ENCODE measurements at regions not wholly inside any gene's neighbourhood (a gene's known extent, or its start where the extent isn't known, plus 50 kb on each side); places are given as distances from the start of the nearest gene placed in this dataset.
"Not testable (repeated sequence)": the region's sequence is repeated elsewhere in the genome, so short reads cannot be mapped to it uniquely, and the experiment has no call there.

DNA sequence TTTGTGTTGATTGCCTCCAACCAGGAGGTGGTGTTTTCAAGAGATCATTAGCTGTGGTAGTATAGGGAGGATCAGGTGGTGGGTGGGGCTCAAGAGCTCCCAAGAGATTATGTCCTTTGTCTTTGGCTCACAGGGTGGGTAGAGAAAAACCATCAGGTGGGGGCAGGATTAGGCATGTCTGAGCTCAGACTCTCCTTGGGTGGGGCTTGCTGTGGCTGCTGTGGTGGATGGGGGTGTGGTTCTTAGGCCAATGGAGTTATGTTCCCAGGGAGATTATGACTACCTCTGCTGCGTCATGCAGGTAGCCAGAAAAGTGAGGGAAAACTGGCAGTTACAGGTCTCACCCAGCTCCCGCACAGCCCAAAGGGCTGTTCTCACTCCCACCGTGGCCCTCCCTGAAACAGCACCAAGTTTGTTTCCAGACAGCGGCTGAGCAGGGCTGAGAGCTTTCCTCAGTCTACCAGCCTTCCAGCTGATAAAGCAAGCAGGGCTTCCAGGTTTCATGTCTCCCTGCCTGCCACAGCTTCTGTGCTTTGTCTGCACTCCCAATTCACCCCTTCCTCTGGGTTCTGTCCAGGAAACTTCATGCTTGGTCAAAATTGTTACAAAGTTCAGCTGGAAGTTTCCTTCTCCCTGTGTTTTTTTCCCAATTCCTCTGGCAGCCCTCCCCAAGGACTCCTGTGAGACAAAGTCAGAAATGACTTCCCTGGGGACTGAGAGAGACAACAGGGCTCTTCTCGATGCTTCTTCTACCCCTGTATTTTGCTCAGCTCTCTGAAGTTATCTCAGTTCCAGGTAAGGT is 481.1 kb upstream of the MAN1A1 start:
- no peak for DNase-seq (ENCODE audit: low spot score)
- in situ Hi-C loops (cut with HindIII; ENCODE audit: low sequenced_read_pairs) = no loop called here

DNA sequence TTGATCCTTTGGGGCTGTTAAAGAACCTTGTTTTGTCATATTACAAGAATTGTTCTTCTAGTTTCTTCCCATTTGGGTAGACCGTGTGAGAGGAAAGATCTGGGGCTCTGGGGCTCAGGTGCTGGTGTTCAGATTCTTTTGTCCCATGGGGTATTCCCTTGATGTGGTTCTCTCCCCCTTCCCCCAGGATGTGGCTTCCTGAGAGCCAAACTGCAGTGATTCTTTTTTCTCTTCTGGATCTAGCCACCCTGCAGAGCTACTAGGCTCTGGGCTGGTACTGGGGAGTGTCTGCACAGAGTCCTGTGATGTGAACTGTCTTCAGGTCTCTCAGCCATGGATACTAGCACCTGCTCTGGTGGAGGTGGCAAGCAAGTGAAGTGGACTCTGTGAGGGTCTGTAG is 480.5 kb upstream of the MAN1A1 start:
- in situ Hi-C loops (cut with HindIII; ENCODE audit: low sequenced_read_pairs) = no loop called here
- DNase-seq (ENCODE audit: low spot score) = no peak

DNA sequence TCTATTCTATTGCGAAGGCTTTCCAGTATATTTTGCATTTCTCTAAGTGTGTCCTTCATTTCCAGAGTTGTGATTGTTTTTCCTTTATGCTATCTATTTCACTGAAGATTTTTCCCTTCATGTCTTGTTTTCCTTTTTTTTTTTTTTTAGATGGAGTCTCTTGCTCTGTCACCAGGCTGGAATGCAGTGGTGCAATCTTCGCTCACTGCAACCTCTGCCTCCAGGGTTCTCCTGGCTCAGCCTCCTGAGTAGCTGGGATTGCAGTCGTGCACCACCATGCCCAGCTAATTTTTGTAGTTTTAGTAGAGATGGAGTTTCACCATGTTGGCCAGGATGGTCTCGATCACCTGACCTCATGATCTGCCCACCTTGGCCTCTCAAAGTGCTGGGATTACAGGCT is 479.9 kb upstream of the MAN1A1 start:
- DNase-seq (ENCODE audit: low spot score); in situ Hi-C loops (cut with HindIII; ENCODE audit: low sequenced_read_pairs): not testable (repeated sequence)

DNA sequence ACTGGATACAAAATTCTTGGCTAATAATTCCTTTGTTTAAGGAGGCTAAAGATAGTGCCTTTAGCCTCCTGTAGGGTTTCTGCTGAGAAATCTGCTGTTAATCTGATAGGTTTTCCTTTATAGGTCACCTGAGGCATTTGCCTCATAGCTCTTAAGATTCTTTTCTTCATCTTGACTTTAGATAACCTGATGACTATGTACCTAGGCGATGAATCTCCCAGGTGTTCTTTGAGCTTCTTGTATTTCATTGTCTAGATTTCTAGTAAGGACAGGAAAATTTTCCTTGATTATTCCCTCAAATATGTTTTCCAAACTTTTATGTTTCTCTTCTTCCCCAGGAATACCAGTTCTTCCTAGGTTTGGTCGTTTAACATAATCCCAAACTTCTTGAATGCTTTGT is 479.4 kb upstream of the MAN1A1 start:
- no peak for DNase-seq (ENCODE audit: low spot score)
- in situ Hi-C loops (cut with HindIII; ENCODE audit: low sequenced_read_pairs) = no loop called here

DNA sequence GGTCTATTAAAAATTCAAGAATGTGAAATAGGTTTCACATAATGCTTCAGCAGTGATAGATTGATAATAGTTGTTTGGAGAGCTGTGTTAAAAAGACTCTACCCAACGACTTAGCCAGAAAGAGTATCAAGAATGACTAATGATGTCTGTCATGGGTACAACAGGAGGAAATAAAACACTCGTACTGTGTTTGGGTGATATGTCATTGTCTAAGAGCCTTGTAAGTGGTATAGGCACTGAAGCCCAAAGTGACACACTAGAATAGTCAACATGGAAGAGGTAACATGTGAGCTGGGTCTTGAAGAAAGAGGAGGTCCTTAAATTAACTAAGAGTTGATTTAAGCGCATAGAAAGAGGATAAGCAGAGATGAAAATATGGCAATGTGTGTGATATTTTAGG is 471.8 kb upstream of the MAN1A1 start:
- DNase-seq (ENCODE audit: low spot score) = no peak
- in situ Hi-C loops (cut with HindIII; ENCODE audit: low sequenced_read_pairs) = no loop called here

DNA sequence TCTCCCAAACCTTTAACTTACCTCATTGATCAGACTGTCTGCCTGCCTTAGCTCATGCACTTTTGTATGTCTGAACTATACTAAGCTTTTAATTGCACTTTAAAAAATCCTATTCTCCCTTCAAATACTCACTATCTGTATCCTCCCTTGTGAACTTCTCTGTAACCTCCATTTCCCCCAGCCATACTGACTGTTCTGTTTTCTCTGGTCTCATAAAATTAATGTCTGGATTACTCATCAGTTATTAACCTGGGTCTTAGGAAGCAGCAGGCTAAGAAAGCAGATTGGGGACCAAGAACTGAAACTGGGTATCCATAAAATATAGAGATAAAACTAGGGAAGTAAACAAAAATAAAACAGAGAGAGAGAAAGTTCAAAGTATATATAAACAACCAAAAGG is 469.3 kb upstream of the MAN1A1 start:
- in situ Hi-C loops (cut with HindIII; ENCODE audit: low sequenced_read_pairs) = no loop called here
- DNase-seq (ENCODE audit: low spot score) = no peak

DNA sequence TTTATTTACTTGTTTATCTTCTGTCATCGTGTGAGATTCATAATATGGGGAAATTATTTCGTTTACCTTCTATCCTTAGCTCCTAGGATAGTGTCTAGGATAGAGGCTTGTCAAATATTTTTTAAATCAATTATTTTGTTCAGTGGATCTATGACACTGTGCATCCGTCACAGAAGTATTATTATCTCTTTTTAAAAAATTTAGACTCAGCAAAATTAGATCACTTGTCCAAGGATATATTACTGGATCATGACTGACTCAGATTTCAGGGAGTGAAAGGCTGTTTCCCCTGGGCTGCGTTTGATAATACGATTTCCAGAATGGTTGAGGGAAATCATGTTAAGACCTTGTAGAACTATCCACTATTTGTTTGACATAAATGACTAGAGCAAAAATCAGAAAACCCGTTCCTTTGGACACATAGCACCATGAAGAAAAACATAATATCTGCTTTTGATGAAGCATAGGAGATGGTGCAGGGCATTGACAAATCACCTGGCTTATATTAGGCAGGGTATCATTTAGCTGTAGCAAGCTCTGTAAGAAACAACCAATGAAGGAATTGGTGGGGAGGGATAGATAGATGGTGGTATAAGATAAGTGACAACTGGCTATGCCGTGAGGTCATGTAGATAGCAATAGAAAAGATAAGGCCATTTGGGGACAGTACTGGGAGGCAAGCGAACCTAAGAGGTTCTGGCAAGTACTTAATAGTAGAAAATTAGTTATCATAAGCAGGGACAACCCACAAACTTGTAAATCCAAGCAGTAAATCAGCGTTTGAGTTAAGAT is 465.2 kb upstream of the MAN1A1 start:
- no peak for DNase-seq (ENCODE audit: low spot score)
- in situ Hi-C loops (cut with HindIII; ENCODE audit: low sequenced_read_pairs) = no loop called here

DNA sequence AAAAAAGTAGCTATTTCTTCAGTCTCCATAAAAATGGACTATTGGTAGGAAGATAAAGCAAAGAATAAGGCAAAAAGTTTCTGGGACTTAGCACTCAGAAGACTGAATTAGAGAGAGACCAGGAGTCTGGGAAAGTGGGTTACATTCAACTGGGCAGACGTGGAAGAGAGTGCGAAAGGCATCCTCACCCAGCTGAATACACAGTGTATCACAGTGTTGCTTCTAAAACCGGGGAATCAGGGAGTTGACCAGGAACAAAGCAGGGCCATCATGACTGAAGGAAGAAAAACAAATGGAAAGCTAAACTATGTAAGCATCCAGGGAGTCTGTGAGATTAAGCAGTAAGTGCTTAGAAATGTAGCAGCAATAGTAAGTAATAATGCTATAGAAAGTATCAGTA is 452.9 kb upstream of the MAN1A1 start:
- in situ Hi-C loops (cut with HindIII; ENCODE audit: low sequenced_read_pairs) = no loop called here
- no peak for DNase-seq (ENCODE audit: low spot score)

DNA sequence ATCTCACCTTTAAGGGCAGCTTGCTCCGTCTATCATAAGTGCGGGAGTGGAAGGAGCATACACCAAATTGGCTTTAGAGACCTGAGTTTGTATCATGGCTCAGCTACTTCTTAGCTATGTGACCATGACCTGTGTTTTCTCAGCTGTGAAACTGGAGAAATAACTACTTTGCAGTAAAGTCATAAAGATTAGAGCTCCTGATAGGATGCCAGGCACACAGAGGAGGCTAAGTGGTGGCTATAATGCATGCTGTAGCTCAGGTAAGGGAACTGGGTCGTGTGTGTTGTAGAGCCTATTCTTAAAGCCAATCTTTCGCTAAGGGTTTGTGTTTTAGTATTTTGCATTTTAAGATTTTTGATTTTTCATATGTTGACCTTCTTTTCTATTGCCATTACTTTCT is 451.5 kb upstream of the MAN1A1 start:
- in situ Hi-C loops (cut with HindIII; ENCODE audit: low sequenced_read_pairs) = no loop called here

DNA sequence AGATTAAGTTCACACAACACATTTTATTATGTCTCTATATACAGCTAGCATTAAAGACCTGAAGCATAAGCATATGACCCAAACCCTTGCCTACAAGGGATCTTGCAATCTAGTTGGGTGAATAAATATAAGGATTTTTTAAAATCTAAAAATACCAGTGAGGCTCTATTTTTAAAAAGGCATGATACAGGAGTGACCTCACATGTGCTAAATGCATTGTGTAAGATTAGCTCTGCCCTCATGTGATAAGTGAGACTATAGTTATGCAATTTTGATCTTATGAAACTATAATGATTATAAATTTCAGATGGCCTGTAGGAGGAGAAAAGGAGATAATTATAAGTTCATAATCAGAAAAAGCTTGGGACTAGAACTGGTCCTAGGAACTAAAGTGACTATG is 451.0 kb upstream of the MAN1A1 start:
- in situ Hi-C loops (cut with HindIII; ENCODE audit: low sequenced_read_pairs) = no loop called here
- DNase-seq (ENCODE audit: low spot score) = no peak

More for the DNA sequence above, 451.5 kb upstream of the MAN1A1 start:
- DNase-seq (ENCODE audit: low spot score) = no peak

DNA sequence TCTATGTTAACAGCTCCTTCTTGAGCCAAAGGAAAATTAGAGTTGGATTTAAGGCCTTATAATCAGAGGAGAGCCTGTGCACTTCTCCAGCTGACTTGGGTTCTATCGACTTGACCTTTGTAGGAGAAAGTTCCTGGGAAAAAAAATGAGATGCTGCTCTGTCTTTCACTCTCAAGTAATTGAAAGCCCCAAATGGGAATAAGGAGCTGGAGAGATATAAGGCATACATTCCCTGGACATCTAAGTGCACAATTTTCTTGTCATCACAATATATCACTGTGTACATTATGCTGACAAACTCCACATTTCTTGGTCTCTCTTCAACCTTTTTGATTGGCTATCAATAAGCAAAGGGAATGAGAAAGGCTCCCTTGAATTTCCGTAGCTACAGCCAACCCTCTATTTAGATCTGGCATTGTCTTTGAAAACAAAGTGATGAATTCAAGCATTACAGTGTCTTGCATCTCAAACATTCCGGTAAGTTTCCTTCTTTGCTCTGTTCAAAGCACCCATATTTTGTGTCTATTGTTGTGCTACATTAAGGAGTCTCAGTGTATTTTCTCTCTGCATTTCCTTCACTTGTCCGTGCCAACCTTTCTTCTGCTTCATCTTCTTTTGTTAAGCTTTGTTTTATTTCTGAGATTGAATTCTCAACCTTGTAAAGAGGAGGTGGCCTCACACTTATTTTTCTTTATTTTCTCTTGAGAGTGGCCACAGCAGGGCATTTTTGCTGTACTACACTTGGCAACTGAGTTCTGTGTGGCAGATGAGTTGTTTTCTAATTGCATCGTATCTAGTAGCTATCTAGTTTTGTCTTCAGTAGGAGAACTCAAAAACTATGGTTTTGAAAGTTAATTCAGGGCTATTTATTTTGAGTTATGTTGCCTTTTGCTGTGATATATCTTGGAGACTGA is 450.3 kb upstream of the MAN1A1 start:
- in situ Hi-C loops (cut with HindIII; ENCODE audit: low sequenced_read_pairs) = no loop called here
- no peak for DNase-seq (ENCODE audit: low spot score)

DNA sequence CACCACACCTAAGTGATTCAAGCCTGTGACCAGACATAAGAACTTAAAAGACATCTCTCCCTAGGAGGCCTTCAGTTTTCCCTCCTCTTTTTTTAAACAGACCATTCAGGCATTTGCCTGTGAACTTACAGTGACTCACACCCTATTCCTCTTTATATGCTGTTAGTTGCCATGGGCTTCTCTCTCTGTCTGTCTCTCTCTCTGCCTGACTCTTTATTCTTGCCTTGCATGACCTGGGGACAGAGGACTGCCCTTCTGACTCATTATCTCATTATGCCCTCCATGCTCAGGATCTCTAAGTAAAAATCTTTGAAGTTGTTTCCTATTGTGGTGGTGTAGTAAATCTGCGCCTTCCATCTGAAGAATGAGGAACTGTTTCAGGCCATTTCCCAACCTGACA is 442.2 kb upstream of the MAN1A1 start:
- in situ Hi-C loops (cut with HindIII; ENCODE audit: low sequenced_read_pairs) = no loop called here
- no peak for DNase-seq (ENCODE audit: low spot score)

DNA sequence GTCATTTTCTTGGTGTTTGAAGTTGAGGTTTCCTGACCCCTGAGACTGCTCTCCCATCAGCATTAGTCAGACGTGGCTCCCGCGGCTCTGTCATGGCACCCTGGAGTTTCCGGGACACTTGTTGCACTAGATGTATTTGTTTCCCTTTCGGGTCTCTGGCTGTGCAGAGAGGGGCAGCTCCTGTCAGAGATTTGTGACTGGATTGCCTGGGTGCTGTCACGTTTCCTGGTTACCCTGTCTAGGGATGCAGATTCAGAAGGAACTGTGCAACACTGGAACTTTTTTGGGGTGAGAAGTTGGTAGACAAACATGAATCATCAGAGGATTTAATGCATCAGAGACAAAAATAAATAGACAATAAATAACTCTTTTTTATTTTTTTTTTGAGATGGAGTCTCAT is 431.8 kb upstream of the MAN1A1 start:
- in situ Hi-C loops (cut with HindIII; ENCODE audit: low sequenced_read_pairs) = no loop called here
- no peak for DNase-seq (ENCODE audit: low spot score)

DNA sequence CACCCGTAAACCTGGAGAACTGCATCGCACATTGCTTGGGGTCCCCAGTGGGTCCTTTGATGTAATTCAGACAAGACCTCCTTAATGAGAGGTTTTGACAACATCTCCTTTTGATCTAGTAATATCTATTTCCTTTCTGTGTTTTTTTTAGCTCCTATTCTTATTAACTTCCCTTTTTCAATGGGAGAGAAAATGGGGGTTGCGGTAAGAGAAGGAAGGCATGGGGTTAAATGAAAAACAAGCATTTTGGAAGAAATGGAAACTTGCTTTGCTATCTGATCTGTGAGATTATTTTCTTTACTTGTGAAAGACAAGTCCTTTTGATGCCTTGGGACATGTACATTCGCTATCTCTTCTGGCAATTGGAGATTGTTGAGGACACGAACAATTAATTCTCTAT is 418.6 kb upstream of the MAN1A1 start:
- in situ Hi-C loops (cut with HindIII; ENCODE audit: low sequenced_read_pairs) = no loop called here
- no peak for DNase-seq (ENCODE audit: low spot score)

DNA sequence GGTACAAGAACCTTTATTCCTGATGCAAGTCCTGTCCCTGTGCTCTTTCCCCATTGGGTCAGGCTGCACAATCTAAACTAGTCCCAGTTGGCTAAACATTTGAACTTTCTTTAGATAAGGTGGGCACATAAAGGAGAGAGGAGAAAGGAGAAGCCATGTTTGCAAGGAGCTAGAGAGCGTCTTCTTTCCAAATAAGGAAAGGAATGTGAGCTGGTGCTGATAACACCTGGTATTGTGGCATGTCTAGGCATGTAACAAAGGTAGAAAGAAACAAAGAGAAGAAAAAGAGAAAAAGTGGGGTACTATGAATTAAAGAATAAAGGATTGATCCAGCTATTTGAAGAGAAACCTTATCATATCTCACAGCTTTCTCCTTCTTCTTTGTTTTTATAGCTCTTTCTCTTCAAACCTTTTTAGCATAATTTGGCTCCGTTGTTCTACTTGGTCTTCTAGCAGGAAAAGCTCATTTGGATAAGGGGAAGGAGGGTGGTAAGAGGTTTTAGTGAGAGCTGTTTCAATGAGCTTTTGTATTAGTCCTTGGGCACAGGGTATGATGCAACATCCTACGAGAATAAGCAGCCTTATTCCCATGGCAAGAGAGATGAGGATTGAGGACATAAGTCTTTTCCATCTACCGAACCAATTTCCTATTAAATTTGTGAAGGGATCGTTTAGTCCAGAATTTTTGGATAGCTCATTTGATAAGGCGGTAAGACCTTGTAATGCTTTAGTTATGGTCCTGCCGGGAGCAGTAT is 415.5 kb upstream of the MAN1A1 start:
- in situ Hi-C loops (cut with HindIII; ENCODE audit: low sequenced_read_pairs) = no loop called here
- DNase-seq (ENCODE audit: low spot score) = no peak

DNA sequence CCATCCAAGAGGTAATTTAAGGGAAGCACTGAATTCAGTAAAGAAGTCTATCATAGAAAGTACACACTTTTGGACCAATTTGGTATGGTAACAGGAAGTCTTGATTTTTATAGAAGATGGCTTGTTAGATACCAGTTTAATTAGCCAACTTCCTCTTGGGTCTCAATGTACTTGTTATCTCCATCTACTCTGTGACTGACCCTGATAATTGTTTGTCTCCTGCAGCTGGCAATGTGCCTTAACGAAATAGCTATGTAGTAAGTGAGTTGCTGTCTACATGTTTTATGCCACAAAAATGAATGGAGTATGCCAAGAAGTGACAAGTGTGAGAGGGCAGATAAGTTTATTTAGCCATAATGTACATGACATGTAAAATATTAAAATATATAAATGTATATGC is 410.5 kb upstream of the MAN1A1 start:
- DNase-seq (ENCODE audit: low spot score) = no peak
- in situ Hi-C loops (cut with HindIII; ENCODE audit: low sequenced_read_pairs) = no loop called here

DNA sequence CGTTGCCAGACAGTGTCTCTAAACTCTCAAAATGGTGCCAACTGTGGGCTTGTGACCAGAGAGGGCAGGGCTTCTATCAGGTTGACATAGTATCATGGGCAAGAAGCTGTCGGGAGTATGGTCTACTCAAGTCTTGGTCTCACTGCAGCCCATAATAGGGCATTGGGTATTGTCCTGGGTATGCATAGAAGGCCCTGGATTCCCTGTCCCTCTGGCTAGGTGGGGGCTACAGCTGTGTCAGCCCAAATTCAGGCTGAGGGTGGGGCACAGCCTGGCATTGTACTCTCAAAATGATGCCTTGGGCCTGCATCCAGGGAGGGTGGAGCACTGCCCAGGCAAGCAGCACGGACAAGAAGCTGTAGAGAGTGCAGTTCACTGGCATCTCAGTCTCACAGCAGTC is 408.8 kb upstream of the MAN1A1 start:
- no peak for DNase-seq (ENCODE audit: low spot score)

DNA sequence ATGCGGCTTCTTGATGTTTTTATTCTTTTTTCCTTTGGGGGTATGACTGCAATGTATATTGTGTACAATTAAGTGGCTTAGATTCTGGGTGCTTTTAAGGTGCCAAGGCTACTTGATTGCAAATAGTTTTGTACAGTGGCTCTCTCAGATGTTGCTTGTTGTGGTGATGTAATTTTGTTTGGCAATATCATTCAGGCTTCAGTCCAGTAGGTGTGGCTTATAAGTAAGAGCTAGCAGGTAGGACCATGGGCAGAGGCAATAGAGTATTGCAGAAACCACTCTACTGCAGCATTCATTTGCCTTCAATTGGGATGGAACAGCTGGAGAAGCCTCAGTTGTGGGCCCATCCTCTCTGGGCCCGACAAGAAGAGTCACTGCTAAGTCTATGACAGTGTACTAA is 407.9 kb upstream of the MAN1A1 start:
- in situ Hi-C loops (cut with HindIII; ENCODE audit: low sequenced_read_pairs) = no loop called here
- DNase-seq (ENCODE audit: low spot score) = no peak

More for the DNA sequence above, 408.8 kb upstream of the MAN1A1 start:
- in situ Hi-C loops (cut with HindIII; ENCODE audit: low sequenced_read_pairs) = no loop called here

DNA sequence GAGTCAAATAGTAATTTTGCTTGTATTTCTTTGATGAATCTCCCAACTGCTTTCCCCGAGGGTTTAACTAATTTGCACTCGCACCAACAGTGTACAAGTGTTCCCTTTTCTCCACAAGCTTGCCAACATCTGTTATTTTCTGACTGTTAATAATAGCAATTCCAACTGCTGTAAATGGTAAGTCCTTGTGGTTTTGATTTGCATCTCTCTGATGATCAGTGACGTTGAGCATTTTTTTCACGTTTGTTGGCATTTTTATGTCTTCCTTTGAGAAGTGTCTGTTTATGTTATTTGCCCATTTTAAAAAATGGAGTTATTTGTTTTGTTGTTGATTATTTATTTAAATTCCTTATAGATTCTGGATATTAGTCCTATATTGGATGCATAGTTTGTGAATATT is 399.8 kb upstream of the MAN1A1 start:
- in situ Hi-C loops (cut with HindIII; ENCODE audit: low sequenced_read_pairs) = no loop called here

More for the DNA sequence above, 399.8 kb upstream of the MAN1A1 start:
- DNase-seq (ENCODE audit: low spot score) = no peak

All from G401 (cell line).